Duodenal mucosa (tissue), 2 donors: ENCODE measurements at regions not wholly inside any gene's neighbourhood (a gene's known extent, or its start where the extent isn't known, plus 50 kb on each side); places are given as distances from the start of the nearest gene placed in this dataset.
"Not testable (repeated sequence)": the region's sequence is repeated elsewhere in the genome, so short reads cannot be mapped to it uniquely, and the experiment has no call there.

ENCODE experiments used
- H3K27ac ChIP-seq: one replicate; pipeline ENCODE4 v1.7.0; 2013; ENCODE audit warnings: low read depth, low read length
- H3K27me3 ChIP-seq, 2 donors: one replicate each; pipeline ENCODE4 v1.7.0; 2013; ENCODE audit warnings: low read length in 2 of 2, control low read depth in 1 of 2; ENCODE audit not compliant: insufficient read depth in 2 of 2, control insufficient read depth in 1 of 2
- H3K36me3 ChIP-seq, 2 donors: one replicate each; pipeline ENCODE4 v1.7.0; 2013; ENCODE audit warnings: low read length in 2 of 2, control low read depth in 1 of 2; ENCODE audit not compliant: insufficient read depth in 2 of 2, control insufficient read depth in 1 of 2
- H3K4me1 ChIP-seq, 2 donors: one replicate each; pipeline ENCODE4 v1.7.0; 2013; ENCODE audit warnings: low read length in 2 of 2, control low read depth in 1 of 2; ENCODE audit not compliant: insufficient read depth in 2 of 2, control insufficient read depth in 1 of 2
- H3K4me3 ChIP-seq, 2 donors: one replicate each; pipeline ENCODE4 v1.7.0; 2013; ENCODE audit warnings: low read length in 2 of 2, low read depth in 1 of 2
- H3K9ac ChIP-seq, 2 donors: one replicate each; pipeline ENCODE4 v1.7.0; 2013; ENCODE audit warnings: low read length in 2 of 2, low read depth in 1 of 2
- H3K9me3 ChIP-seq, 2 donors: one replicate each; pipeline ENCODE4 v1.7.0; 2013; ENCODE audit warnings: low read length in 2 of 2, control low read depth in 1 of 2; ENCODE audit not compliant: control insufficient read depth in 1 of 2

DNA sequence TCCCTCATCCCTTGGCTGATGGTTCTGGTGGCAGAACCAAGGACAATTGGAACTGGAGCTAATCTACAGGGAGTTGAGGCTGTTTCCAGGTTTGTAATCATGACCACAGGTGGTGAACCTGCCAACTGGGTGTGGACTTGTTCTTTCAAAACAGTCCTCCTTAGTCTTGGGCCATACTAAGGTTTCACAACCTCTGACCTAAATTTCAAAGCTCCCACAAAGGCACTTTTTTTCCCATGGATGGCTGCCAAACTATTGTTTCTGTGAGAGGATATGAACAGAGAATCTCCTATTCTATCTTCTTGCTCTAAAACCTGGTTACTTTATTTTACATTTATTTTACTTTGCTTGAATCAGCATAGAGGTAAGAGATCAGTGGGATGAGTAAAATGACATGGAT is 106.5 kb upstream of the IZUMO3 start:
- Histone ChIP-seq H3K9ac (no peak overlapping the region), H3K4me3 (no peak overlapping the region), H3K36me3 (no peaks in the 10 kb centered on the region), H3K9me3 (peaks cover 18 to 19% of the 10 kb centered on the region in 2 donors), H3K4me1 (no peaks in the 10 kb centered on the region), H3K27ac (no peak overlapping the region), H3K27me3 (no peaks in the 10 kb centered on the region)

DNA sequence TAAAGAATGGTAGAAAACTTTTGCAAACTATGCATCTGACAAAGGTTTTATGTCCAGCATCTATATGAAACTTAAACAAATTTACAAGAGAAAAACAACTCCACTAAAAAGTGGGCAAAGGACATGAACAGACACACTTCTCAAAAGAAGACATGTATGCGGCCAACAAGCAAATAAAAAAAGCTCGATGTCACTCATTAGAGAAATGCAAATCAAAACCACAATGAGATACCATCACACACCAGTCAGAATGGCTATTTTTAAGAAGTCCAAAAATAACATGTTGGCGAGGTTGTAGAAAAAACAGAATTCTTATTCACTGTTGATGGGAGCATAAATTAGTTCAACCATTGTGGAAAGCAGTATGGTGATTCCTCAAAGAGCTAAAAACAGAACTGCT is 83.1 kb upstream of the IZUMO3 start:
- H3K9me3 ChIP-seq, result peaks cover 2 to 21% of the 10 kb centered on the region in 2 donors
- H3K27me3 ChIP-seq, H3K36me3 ChIP-seq, H3K27ac ChIP-seq, H3K4me3 ChIP-seq, H3K9ac ChIP-seq, H3K4me1 ChIP-seq: not testable (repeated sequence)

GRCh38 chr9:24625097-24625496 is 79.4 kb upstream of the IZUMO3 start:
- no peak overlapping the region for H3K4me3 ChIP-seq
- H3K4me1 ChIP-seq, result no peaks in the 10 kb centered on the region
- no peak overlapping the region for H3K9ac ChIP-seq
- H3K27me3 ChIP-seq, result no peaks in the 10 kb centered on the region
- no peak overlapping the region for H3K27ac ChIP-seq
- no peaks in the 10 kb centered on the region for H3K36me3 ChIP-seq
- peaks cover 2 to 24% of the 10 kb centered on the region in 2 donors for H3K9me3 ChIP-seq

DNA sequence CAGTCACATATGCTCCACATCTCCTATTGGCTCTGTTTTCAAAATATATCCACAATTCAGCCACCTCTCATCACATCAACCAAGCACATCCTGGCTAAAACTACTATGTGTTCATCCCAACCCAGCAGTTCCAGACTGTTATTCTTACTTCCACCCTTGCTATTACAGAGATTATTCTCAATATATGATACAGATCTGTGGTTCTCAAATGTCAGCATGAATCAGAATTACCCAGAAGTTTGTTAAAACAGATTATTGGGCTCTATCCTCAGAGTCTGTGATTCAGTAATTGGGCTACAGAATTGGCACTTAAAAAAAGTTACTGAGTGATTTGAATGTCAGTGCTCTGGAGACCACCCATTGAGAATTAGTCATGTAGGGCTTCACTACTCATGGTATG is 78.8 kb upstream of the IZUMO3 start:
- H3K4me1 ChIP-seq, result no peaks in the 10 kb centered on the region
- H3K36me3 ChIP-seq, result no peaks in the 10 kb centered on the region
- H3K9me3 ChIP-seq, result peaks cover 2 to 25% of the 10 kb centered on the region in 2 donors
- no peak overlapping the region for H3K9ac ChIP-seq
- H3K27ac ChIP-seq, result no peak overlapping the region
- no peak overlapping the region for H3K4me3 ChIP-seq
- no peaks in the 10 kb centered on the region for H3K27me3 ChIP-seq

- Histone ChIP-seq H3K4me3 (no peak overlapping the region), H3K4me1 (no peaks in the 10 kb centered on the region), H3K27me3 (no peaks in the 10 kb centered on the region), H3K9me3 (peaks cover 3 to 12% of the 10 kb centered on the region in 2 donors), H3K9ac (no peak overlapping the region), H3K27ac (no peak overlapping the region), H3K36me3 (no peaks in the 10 kb centered on the region)
Measured at GRCh38 chr9:24620741-24621140, 75.0 kb upstream of the IZUMO3 start.

- Histone ChIP-seq H3K36me3 (no peaks in the 10 kb centered on the region), H3K4me3 (no peak overlapping the region), H3K9ac (no peak overlapping the region), H3K4me1 (no peaks in the 10 kb centered on the region), H3K27ac (no peak overlapping the region), H3K9me3 (peaks cover 7 to 9% of the 10 kb centered on the region in 2 donors), H3K27me3 (no peaks in the 10 kb centered on the region)
Measured at GRCh38 chr9:24616863-24617262, 71.2 kb upstream of the IZUMO3 start.

- Histone ChIP-seq H3K4me1 (no peaks in the 10 kb centered on the region), H3K9ac (no peak overlapping the region), H3K27ac (no peak overlapping the region), H3K36me3 (no peaks in the 10 kb centered on the region), H3K27me3 (no peaks in the 10 kb centered on the region), H3K4me3 (no peak overlapping the region), H3K9me3 (peaks cover 5 to 7% of the 10 kb centered on the region in 2 donors)
Measured at GRCh38 chr9:24614070-24614469, 68.4 kb upstream of the IZUMO3 start.

DNA sequence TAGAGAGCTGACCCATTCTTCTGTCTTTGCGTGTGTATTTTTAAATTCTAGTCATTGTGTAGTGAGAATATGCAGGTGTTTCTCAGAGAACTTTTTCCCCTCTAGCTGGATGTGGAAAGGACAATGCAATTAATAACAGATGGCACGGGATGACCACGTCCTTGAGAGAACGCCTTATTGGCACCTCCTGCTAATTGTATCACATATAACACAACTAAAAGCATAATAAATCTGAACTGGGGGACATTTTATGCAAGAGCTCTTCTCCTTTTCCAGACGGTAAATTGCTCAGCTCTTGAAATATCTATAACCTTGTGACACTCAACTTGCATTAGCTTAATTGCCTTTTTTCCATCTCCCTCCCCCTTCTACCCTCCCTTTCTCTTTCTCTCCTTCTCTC is 62.9 kb upstream of the IZUMO3 start:
- Histone ChIP-seq H3K27me3 (no peaks in the 10 kb centered on the region), H3K27ac (no peak overlapping the region), H3K4me1 (no peaks in the 10 kb centered on the region), H3K9me3 (peaks cover 3 to 7% of the 10 kb centered on the region in 2 donors), H3K36me3 (no peaks in the 10 kb centered on the region), H3K4me3 (no peak overlapping the region), H3K9ac (no peak overlapping the region)

- H3K36me3 ChIP-seq, result no peaks in the 10 kb centered on the region
- H3K27ac ChIP-seq, result no peak overlapping the region
- H3K4me3 ChIP-seq, result no peak overlapping the region
- H3K9me3 ChIP-seq, result peaks cover 3 to 4% of the 10 kb centered on the region in 2 donors
- no peaks in the 10 kb centered on the region for H3K4me1 ChIP-seq
- H3K9ac ChIP-seq, result no peak overlapping the region
- no peaks in the 10 kb centered on the region for H3K27me3 ChIP-seq
Measured at GRCh38 chr9:24602693-24603352, 57.1 kb upstream of the IZUMO3 start.
